ENCODE measurements at regions not wholly inside any gene's neighbourhood (a gene's known extent, or its start where the extent isn't known, plus 50 kb on each side); places are given as distances from the start of the nearest gene placed in this dataset.

DNA sequence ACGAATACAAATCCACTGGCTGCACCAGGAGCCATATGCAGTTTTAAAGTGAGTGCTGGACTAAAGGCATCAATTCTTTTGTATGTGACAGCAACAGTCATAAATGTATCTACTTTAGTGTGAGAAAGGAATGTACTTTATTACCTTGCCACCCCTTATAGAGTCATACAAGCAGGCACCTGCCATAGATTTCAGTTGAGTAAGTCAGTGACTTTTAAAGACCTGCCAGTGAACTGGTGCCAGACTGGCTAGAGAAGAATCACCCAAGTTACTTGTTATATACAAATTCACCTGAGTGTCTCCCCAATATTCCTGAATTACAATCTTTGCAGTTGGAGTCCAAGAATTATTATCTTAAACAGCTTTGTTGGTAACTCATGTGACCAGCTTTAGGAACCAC lies 547.9 kb downstream of the COL12A1 start:
- H2AFZ ChIP-seq (ENCODE audit: low read length) = no peak overlapping the region
- TF ChIP-seq EZH2 (IDR thresholded peaks at IDR 0.05; ENCODE audit: borderline replicate concordance, low read length) (no peak), CTCF (IDR thresholded peaks at IDR 0.05; ENCODE audit: low read length) (no peak)
- no peaks in the 10 kb centered on the region for H4K20me1 ChIP-seq (ENCODE audit: insufficient read depth, low read length)
- H3K9me2 ChIP-seq (ENCODE audit: low read depth, low read length) = no peaks in the 10 kb centered on the region
- H3K4me3 ChIP-seq (ENCODE audit: low read depth, low read length, poor library complexity, severe bottlenecking) = no peak overlapping the region
- no peaks in the 10 kb centered on the region for H3K79me2 ChIP-seq (ENCODE audit: insufficient read depth, low read length)
- H3K27ac ChIP-seq (ENCODE audit: low read depth, low read length, poor library complexity, severe bottlenecking) = no peak overlapping the region
- no peak overlapping the region for H3K9ac ChIP-seq (ENCODE audit: low read length)
- H3F3A ChIP-seq (ENCODE audit: insufficient read depth, low read length) = no peaks in the 10 kb centered on the region
- H3K4me1 ChIP-seq (ENCODE audit: insufficient read depth, low read length, severe bottlenecking) = no peaks in the 10 kb centered on the region
- H3K36me3 ChIP-seq (ENCODE audit: insufficient read depth, low read length) = no peaks in the 10 kb centered on the region
- no peaks in the 10 kb centered on the region for H3K27me3 ChIP-seq (ENCODE audit: insufficient read depth, low read length)
- no peaks in the 10 kb centered on the region for H3K9me3 ChIP-seq (ENCODE audit: low read length)
- no peak overlapping the region for H3K4me2 ChIP-seq (ENCODE audit: low read length)

DNA sequence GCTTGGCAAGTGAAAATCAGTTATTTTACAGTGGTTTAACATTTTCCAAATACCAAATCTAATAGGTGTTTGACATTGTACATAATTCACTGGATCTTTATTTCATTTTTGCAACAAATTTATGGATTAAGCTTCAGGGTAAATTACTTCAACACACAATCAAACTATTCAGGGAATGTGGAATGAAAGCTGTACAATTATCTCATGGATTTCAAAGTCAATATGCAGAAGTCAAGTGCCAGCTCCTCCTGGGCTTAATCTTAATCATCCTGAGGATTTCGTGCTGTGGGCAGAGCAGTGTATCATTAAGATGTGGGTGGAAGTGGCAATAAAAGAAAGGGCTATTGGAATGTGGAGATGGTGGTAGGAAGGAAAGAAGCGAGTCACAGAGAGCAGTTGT lies 548.8 kb downstream of the COL12A1 start:
- Histone ChIP-seq H3K9me2 (ENCODE audit: low read depth, low read length) (no peaks in the 10 kb centered on the region), H4K20me1 (ENCODE audit: insufficient read depth, low read length) (no peaks in the 10 kb centered on the region), H3F3A (ENCODE audit: insufficient read depth, low read length) (no peaks in the 10 kb centered on the region), H3K4me2 (ENCODE audit: low read length) (no peak overlapping the region), H2AFZ (ENCODE audit: low read length) (no peak overlapping the region), H3K36me3 (ENCODE audit: insufficient read depth, low read length) (no peaks in the 10 kb centered on the region), H3K27ac (ENCODE audit: low read depth, low read length, poor library complexity, severe bottlenecking) (no peak overlapping the region), H3K9ac (ENCODE audit: low read length) (no peak overlapping the region), H3K4me1 (ENCODE audit: insufficient read depth, low read length, severe bottlenecking) (no peaks in the 10 kb centered on the region), H3K27me3 (ENCODE audit: insufficient read depth, low read length) (no peaks in the 10 kb centered on the region), H3K4me3 (ENCODE audit: low read depth, low read length, poor library complexity, severe bottlenecking) (no peak overlapping the region), H3K9me3 (ENCODE audit: low read length) (no peaks in the 10 kb centered on the region), H3K79me2 (ENCODE audit: insufficient read depth, low read length) (no peaks in the 10 kb centered on the region)
- TF ChIP-seq EZH2 (IDR thresholded peaks at IDR 0.05; ENCODE audit: borderline replicate concordance, low read length) (no peak), CTCF (IDR thresholded peaks at IDR 0.05; ENCODE audit: low read length) (no peak)

DNA sequence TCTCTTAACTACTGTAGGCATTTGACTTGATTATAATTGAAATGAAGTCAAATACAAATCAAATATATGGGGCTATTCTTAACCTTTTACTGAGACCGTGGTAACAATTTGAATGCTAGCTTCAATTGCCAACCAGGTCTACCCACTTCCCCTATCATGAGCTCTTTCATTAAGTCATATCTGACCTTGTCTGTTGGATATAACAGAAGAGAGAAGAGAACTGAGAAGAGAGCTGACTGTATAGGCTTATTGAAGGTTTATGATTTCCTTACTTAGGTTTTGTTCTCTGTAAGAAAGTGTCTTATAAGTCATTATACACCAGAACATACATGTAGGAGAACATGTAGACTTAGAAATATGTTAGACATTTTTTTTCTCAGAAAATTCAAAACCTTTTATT lies 549.4 kb downstream of the COL12A1 start:
- H3K27me3 ChIP-seq (ENCODE audit: insufficient read depth, low read length) = no peaks in the 10 kb centered on the region
- no peak overlapping the region for H3K27ac ChIP-seq (ENCODE audit: low read depth, low read length, poor library complexity, severe bottlenecking)
- H3K4me1 ChIP-seq (ENCODE audit: insufficient read depth, low read length, severe bottlenecking) = no peaks in the 10 kb centered on the region
- H3K36me3 ChIP-seq (ENCODE audit: insufficient read depth, low read length) = no peaks in the 10 kb centered on the region
- no peak overlapping the region for H3K4me2 ChIP-seq (ENCODE audit: low read length)
- H3K9ac ChIP-seq (ENCODE audit: low read length) = no peak overlapping the region
- H2AFZ ChIP-seq (ENCODE audit: low read length) = no peak overlapping the region
- no peaks in the 10 kb centered on the region for H3K79me2 ChIP-seq (ENCODE audit: insufficient read depth, low read length)
- TF ChIP-seq CTCF (IDR thresholded peaks at IDR 0.05; ENCODE audit: low read length) (no peak), EZH2 (IDR thresholded peaks at IDR 0.05; ENCODE audit: borderline replicate concordance, low read length) (no peak)
- no peaks in the 10 kb centered on the region for H4K20me1 ChIP-seq (ENCODE audit: insufficient read depth, low read length)
- no peaks in the 10 kb centered on the region for H3K9me3 ChIP-seq (ENCODE audit: low read length)
- H3K9me2 ChIP-seq (ENCODE audit: low read depth, low read length) = no peaks in the 10 kb centered on the region
- H3F3A ChIP-seq (ENCODE audit: insufficient read depth, low read length) = no peaks in the 10 kb centered on the region
- H3K4me3 ChIP-seq (ENCODE audit: low read depth, low read length, poor library complexity, severe bottlenecking) = no peak overlapping the region
